ENCODE measurements at regions not wholly inside any gene's neighbourhood (a gene's known extent, or its start where the extent isn't known, plus 50 kb on each side); places are given as distances from the start of the nearest gene placed in this dataset.

DNA sequence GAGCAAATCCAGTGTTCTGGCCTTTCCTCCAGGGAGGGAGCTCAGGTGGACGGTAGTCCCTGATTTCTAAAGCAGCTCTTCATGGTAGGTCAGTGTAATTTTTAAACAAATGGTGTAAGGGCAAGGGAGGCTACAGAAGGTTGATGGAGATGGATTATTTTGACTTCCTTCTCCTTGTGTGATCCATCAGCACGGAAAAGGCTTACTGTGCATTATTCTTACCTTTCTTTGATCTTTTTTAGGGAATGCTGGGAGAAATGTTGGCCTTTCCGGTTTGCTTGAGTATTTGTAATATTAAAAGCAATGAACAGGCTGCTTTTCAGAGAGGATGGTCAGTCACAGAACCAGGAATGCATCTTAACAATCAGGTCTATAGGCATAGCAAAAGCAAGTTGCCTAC is 487.0 kb upstream of the BTBD3 start:
- H3K27ac Mint-ChIP-seq (ENCODE audit: unreplicated experiment) = no peak overlapping the region
- no peak overlapping the region for H3K4me3 Mint-ChIP-seq
- H3K4me1 Mint-ChIP-seq = peaks cover 52% of the 10 kb centered on the region
- TF ChIP-seq, protein P1, sequence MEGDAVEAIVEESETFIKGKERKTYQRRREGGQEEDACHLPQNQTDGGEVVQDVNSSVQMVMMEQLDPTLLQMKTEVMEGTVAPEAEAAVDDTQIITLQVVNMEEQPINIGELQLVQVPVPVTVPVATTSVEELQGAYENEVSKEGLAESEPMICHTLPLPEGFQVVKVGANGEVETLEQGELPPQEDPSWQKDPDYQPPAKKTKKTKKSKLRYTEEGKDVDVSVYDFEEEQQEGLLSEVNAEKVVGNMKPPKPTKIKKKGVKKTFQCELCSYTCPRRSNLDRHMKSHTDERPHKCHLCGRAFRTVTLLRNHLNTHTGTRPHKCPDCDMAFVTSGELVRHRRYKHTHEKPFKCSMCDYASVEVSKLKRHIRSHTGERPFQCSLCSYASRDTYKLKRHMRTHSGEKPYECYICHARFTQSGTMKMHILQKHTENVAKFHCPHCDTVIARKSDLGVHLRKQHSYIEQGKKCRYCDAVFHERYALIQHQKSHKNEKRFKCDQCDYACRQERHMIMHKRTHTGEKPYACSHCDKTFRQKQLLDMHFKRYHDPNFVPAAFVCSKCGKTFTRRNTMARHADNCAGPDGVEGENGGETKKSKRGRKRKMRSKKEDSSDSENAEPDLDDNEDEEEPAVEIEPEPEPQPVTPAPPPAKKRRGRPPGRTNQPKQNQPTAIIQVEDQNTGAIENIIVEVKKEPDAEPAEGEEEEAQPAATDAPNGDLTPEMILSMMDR (conservative IDR thresholded peaks at IDR 0.05) = no peak
- H3K36me3 Mint-ChIP-seq (ENCODE audit: low read depth) = peaks cover 15% of the 10 kb centered on the region
- H3K9me3 Mint-ChIP-seq = peaks cover 15% of the 10 kb centered on the region
- no peaks in the 10 kb centered on the region for H3K27me3 Mint-ChIP-seq (ENCODE audit: low read depth)
- no peak for DNase-seq (ENCODE audit: low read depth, low spot score)

DNA sequence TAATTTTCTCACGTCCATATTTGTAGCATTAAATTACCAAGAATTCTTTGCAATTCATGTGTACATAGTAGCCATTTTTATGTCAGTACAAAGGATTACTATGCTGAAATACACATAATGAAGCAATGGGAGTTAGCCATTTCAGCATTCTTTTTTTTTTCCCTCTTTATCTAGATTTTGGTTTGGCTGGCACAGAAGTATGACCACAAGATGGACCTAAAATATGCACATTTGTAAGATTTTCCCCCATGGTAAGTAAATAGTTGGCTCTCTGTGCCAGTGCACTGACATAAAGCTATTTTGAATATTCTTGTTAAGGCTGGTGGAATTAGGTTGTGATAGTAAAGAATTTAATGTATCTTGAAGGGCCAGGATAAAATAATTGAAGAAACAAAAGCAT is 486.1 kb upstream of the BTBD3 start:
- Mint-ChIP-seq H3K27ac (ENCODE audit: unreplicated experiment) (no peak overlapping the region), H3K27me3 (ENCODE audit: low read depth) (no peaks in the 10 kb centered on the region), H3K36me3 (ENCODE audit: low read depth) (peaks cover 20% of the 10 kb centered on the region), H3K4me1 (peaks cover 43% of the 10 kb centered on the region), H3K4me3 (no peak overlapping the region), H3K9me3 (peaks cover 19% of the 10 kb centered on the region)
- no peak for DNase-seq (ENCODE audit: low read depth, low spot score)
- TF ChIP-seq, protein P1 (conservative IDR thresholded peaks at IDR 0.05) = no peak

DNA sequence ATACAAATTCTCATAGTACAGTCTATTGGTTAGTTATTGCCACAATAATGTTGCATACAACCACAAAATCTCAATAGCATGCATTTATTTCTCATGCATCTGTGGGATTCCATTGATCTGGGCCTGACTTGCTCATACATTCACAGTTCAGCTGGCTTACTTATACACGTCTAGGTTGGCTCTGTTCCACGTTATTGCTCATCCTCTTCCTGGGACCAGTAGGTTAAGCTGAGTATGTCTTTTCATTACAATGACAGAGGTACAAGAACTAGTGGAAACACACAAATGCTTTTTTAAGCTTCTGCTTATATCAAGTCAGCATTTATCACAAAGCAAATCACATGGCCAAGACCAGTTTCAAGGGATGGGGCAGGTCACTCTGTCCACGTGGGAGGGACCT is 485.3 kb upstream of the BTBD3 start:
- no peak for DNase-seq (ENCODE audit: low read depth, low spot score)
- Mint-ChIP-seq H3K36me3 (ENCODE audit: low read depth) (peaks cover 28% of the 10 kb centered on the region), H3K9me3 (peaks cover 26% of the 10 kb centered on the region), H3K4me3 (no peak overlapping the region), H3K4me1 (peaks cover 36% of the 10 kb centered on the region), H3K27ac (ENCODE audit: unreplicated experiment) (no peak overlapping the region), H3K27me3 (ENCODE audit: low read depth) (no peaks in the 10 kb centered on the region)
- TF ChIP-seq, protein P1 (conservative IDR thresholded peaks at IDR 0.05) = no peak

DNA sequence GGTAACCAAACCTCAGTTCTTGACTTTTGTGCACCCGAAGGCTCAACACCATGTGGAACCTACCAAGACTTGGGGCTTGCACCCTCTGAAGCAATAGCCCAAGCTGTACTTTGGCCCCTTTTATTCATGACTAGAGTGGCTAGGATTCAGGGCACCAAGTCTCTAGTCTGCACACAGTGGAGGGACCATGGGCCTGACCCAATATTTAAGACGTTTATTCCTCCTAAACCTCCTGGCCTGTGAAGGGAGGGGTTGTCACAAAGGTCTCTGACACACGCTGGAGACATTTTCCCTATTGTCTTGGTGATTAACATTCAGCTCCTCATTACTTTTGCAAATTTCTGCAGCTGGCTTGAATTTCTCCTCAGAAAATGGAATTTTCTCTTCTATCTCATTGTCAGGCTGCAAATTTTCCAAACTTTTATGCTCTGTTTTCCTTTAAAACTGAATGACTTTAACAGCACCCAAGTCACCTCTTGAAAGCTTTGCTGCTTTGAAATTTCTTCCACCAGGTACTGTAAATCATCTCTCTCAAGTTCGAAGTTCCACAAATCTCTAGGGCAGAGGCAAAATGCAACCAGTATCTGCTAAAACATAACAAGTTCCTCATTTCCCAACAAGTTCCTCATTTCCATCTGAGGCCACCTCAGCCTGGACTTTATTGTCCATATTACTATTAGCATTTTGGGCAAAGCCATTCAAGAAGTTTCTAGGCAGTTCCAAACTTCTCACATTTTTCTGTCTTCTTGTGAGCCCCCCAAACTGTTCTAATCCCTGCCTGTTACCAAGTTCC is 481.4 kb upstream of the BTBD3 start:
- Mint-ChIP-seq H3K4me3 (no peak overlapping the region), H3K36me3 (ENCODE audit: low read depth) (peaks cover 29% of the 10 kb centered on the region), H3K27ac (ENCODE audit: unreplicated experiment) (no peak overlapping the region), H3K4me1 (peaks cover 5% of the 10 kb centered on the region), H3K9me3 (peaks cover 33% of the 10 kb centered on the region), H3K27me3 (ENCODE audit: low read depth) (no peaks in the 10 kb centered on the region)
- DNase-seq (ENCODE audit: low read depth, low spot score) = no peak
- TF ChIP-seq, protein P1 (conservative IDR thresholded peaks at IDR 0.05) = no peak

DNA sequence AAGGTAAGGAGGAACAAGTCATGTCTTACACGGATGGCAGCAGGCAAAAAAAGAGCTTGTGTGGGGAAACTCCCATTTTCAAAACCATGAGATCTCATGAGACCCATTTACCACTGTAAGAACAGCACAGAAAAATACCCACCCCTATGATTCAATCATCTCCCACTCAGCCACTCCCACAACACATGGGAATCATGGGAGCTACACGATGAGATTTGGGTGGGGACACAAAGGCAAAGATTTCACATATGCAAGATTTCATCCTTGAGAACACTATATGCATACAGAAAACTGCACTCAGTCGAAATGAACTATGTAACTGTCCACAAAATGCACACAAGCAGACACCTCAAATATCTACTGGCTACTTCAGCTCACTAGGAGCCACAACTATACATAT is 480.6 kb upstream of the BTBD3 start:
- Mint-ChIP-seq H3K36me3 (ENCODE audit: low read depth) (peaks cover 29% of the 10 kb centered on the region), H3K4me1 (no peaks in the 10 kb centered on the region), H3K9me3 (peaks cover 33% of the 10 kb centered on the region), H3K4me3 (no peak overlapping the region), H3K27ac (ENCODE audit: unreplicated experiment) (no peak overlapping the region), H3K27me3 (ENCODE audit: low read depth) (no peaks in the 10 kb centered on the region)
- TF ChIP-seq, protein P1 (conservative IDR thresholded peaks at IDR 0.05) = no peak
- DNase-seq (ENCODE audit: low read depth, low spot score) = no peak

Measured in neural crest cell (in vitro differentiated cells).